Astrocyte (in vitro differentiated cells and primary cell): ENCODE measurements at regions not wholly inside any gene's neighbourhood (a gene's known extent, or its start where the extent isn't known, plus 50 kb on each side); places are given as distances from the start of the nearest gene placed in this dataset.

ENCODE experiments used
- DNase-seq: peaks from one replicate; pipeline ENCODE4 v3.0.0-alpha.2; 2010; ENCODE audit warnings: low read depth
- FAIRE-seq: peaks from 2 replicates; lab custom pipeline; 2011; peaks lifted over from hg19 to GRCh38; lab: Jason Lieb, UNC
- H2AFZ ChIP-seq: 2 replicates; pipeline ENCODE4 v1.6.0; 2012; ENCODE audit warnings: low read depth, low read length, inconsistent platforms
- H3K27ac ChIP-seq: 2 replicates; pipeline ENCODE4 v1.5.1; 2011; ENCODE audit warnings: low read depth, low read length, inconsistent platforms
- H3K27me3 ChIP-seq: 2 replicates; pipeline ENCODE4 v1.6.0; 2011; ENCODE audit warnings: low read length, inconsistent platforms; ENCODE audit not compliant: insufficient read depth
- H3K36me3 ChIP-seq: 2 replicates; pipeline ENCODE4 v1.5.1; 2011; ENCODE audit warnings: low read length, inconsistent platforms; ENCODE audit not compliant: insufficient read depth
- H3K4me1 ChIP-seq: 2 replicates; pipeline ENCODE4 v1.5.1; 2011; ENCODE audit warnings: low read length, inconsistent platforms; ENCODE audit not compliant: insufficient read depth
- H3K4me2 ChIP-seq: 2 replicates; pipeline ENCODE4 v1.6.0; 2012; ENCODE audit warnings: low read length, inconsistent platforms
- H3K4me3 ChIP-seq: 2 replicates; pipeline ENCODE4 v1.5.1; 2011; ENCODE audit warnings: low read depth, mild to moderate bottlenecking, low read length, inconsistent platforms; ENCODE audit not compliant: insufficient read depth
- H3K79me2 ChIP-seq: 2 replicates; pipeline ENCODE4 v1.6.0; 2012; ENCODE audit warnings: mild to moderate bottlenecking, low read length, inconsistent platforms; ENCODE audit not compliant: insufficient read depth
- H3K9ac ChIP-seq: 2 replicates; pipeline ENCODE4 v1.6.0; 2012; ENCODE audit warnings: mild to moderate bottlenecking, low read length, inconsistent platforms
- H3K9me3 ChIP-seq: 2 replicates; pipeline ENCODE4 v1.5.1; 2012; ENCODE audit warnings: low read depth, mild to moderate bottlenecking, low read length, inconsistent platforms; ENCODE audit not compliant: insufficient read depth
- H4K20me1 ChIP-seq: 2 replicates; pipeline ENCODE4 v1.6.0; 2012; ENCODE audit warnings: low read length, inconsistent platforms; ENCODE audit not compliant: insufficient read depth
- H3K27ac Mint-ChIP-seq: one replicate; pipeline ENCODE4 v1.8.0; 2021; ENCODE audit warnings: mild to moderate bottlenecking, mixed read lengths; ENCODE audit not compliant: unreplicated experiment
- H3K27me3 Mint-ChIP-seq: one replicate; pipeline ENCODE4 v1.8.0; 2021; ENCODE audit warnings: low read depth, mixed read lengths; ENCODE audit not compliant: unreplicated experiment
- H3K36me3 Mint-ChIP-seq: one replicate; pipeline ENCODE4 v1.8.0; 2021; ENCODE audit warnings: low read depth, mixed read lengths; ENCODE audit not compliant: unreplicated experiment
- H3K4me1 Mint-ChIP-seq: one replicate; pipeline ENCODE4 v1.8.0; 2021; ENCODE audit warnings: low read depth, mixed read lengths; ENCODE audit not compliant: unreplicated experiment
- H3K4me3 Mint-ChIP-seq: one replicate; pipeline ENCODE4 v1.8.0; 2021; ENCODE audit warnings: mild to moderate bottlenecking, moderate library complexity, mixed read lengths; ENCODE audit not compliant: unreplicated experiment
- H3K9me3 Mint-ChIP-seq: one replicate; pipeline ENCODE4 v1.8.0; 2021; ENCODE audit warnings: mild to moderate bottlenecking, mixed read lengths; ENCODE audit not compliant: unreplicated experiment
- CTCF ChIP-seq: IDR thresholded peaks from 2 replicates; pipeline ENCODE4 v1.5.1; 2011; ENCODE audit warnings: low read depth, mild to moderate bottlenecking, inconsistent platforms, low read length, moderate library complexity; ENCODE audit not compliant: insufficient read depth
- EZH2 ChIP-seq: IDR thresholded peaks from 2 replicates; pipeline ENCODE4 v1.6.1; 2012; ENCODE audit warnings: mild to moderate bottlenecking, low read length, inconsistent platforms; ENCODE audit not compliant: insufficient read depth

GRCh38 chr6:54491431-54491830 is 183.2 kb downstream of the TINAG start:
- no peak overlapping the region for H3K27ac Mint-ChIP-seq

GRCh38 chr6:54493138-54493537 is 184.9 kb downstream of the TINAG start:
- H3K79me2 ChIP-seq: no peaks in the 10 kb centered on the region
- peak overlapping the region; percentile 25 for H3K4me2 ChIP-seq
- H3K4me3 Mint-ChIP-seq: no peak overlapping the region
- peaks cover 4% of the 10 kb centered on the region for H3K4me1 ChIP-seq
- H3K36me3 ChIP-seq: no peaks in the 10 kb centered on the region
- peak overlapping the region; percentile 5 for H3K27ac ChIP-seq
- H3K4me1 Mint-ChIP-seq: peaks cover 7% of the 10 kb centered on the region
- no peaks in the 10 kb centered on the region for H3K36me3 Mint-ChIP-seq
- TF ChIP-seq EZH2 (no peak), CTCF (no peak)
- no peak overlapping the region for H3K4me3 ChIP-seq
- peaks cover 2% of the 10 kb centered on the region for H3K9me3 Mint-ChIP-seq
- H3K9me3 ChIP-seq: no peaks in the 10 kb centered on the region
- no peak overlapping the region for H3K9ac ChIP-seq
- peak; percentile 98 for FAIRE-seq
- H3K27me3 ChIP-seq: no peaks in the 10 kb centered on the region
- H2AFZ ChIP-seq: no peak overlapping the region
- no peaks in the 10 kb centered on the region for H3K27me3 Mint-ChIP-seq
- H4K20me1 ChIP-seq: no peaks in the 10 kb centered on the region
- H3K27ac Mint-ChIP-seq: peak overlapping the region; percentile 94
- DNase-seq: peak; percentile 72

More at GRCh38 chr6:54491431-54491830, 183.2 kb downstream of the TINAG start:
- no peaks in the 10 kb centered on the region for H3K27me3 ChIP-seq
- FAIRE-seq (no peak), DNase-seq (no peak)
- no peaks in the 10 kb centered on the region for H3K36me3 ChIP-seq
- no peak overlapping the region for H3K4me2 ChIP-seq
- no peak for TF ChIP-seq CTCF
- TF ChIP-seq EZH2: no peak
- H3K4me3 Mint-ChIP-seq: no peak overlapping the region
- peaks cover 2% of the 10 kb centered on the region for H3K9me3 Mint-ChIP-seq
- no peaks in the 10 kb centered on the region for H3K79me2 ChIP-seq
- H2AFZ ChIP-seq: no peak overlapping the region
- no peaks in the 10 kb centered on the region for H3K36me3 Mint-ChIP-seq
- no peak overlapping the region for H3K27ac ChIP-seq
- no peaks in the 10 kb centered on the region for H4K20me1 ChIP-seq
- H3K4me1 ChIP-seq: peaks cover 4% of the 10 kb centered on the region
- no peak overlapping the region for H3K4me3 ChIP-seq
- H3K9ac ChIP-seq: no peak overlapping the region
- H3K9me3 ChIP-seq: no peaks in the 10 kb centered on the region
- H3K4me1 Mint-ChIP-seq: peaks cover 7% of the 10 kb centered on the region
- no peaks in the 10 kb centered on the region for H3K27me3 Mint-ChIP-seq

GRCh38 chr6:54503144-54503543 is 194.9 kb downstream of the TINAG start:
- H3K4me2 ChIP-seq: no peak overlapping the region
- no peaks in the 10 kb centered on the region for H3K36me3 Mint-ChIP-seq
- no peak overlapping the region for H3K27ac Mint-ChIP-seq
- TF ChIP-seq CTCF (no peak), EZH2 (no peak)
- FAIRE-seq (no peak), DNase-seq (no peak)
- no peaks in the 10 kb centered on the region for H3K27me3 Mint-ChIP-seq
- H3K9ac ChIP-seq: no peak overlapping the region
- no peaks in the 10 kb centered on the region for H3K4me1 Mint-ChIP-seq
- H3K9me3 Mint-ChIP-seq: peaks cover 4% of the 10 kb centered on the region
- no peak overlapping the region for H3K4me3 ChIP-seq
- H3K4me1 ChIP-seq: no peaks in the 10 kb centered on the region
- no peak overlapping the region for H3K27ac ChIP-seq
- H3K36me3 ChIP-seq: no peaks in the 10 kb centered on the region
- H3K27me3 ChIP-seq: no peaks in the 10 kb centered on the region
- H3K4me3 Mint-ChIP-seq: no peak overlapping the region
- H4K20me1 ChIP-seq: no peaks in the 10 kb centered on the region
- H2AFZ ChIP-seq: no peak overlapping the region
- H3K9me3 ChIP-seq: peaks cover 2% of the 10 kb centered on the region
- H3K79me2 ChIP-seq: no peaks in the 10 kb centered on the region
